K562 (cell line): ENCODE measurements at regions not wholly inside any gene's neighbourhood (a gene's known extent, or its start where the extent isn't known, plus 50 kb on each side); places are given as distances from the start of the nearest gene placed in this dataset.

Experiments
- ATF2 ChIP-seq: sonication (generic); formaldehyde crosslinking; IDR thresholded peaks from 2 replicates; pipeline ENCODE4 v1.8.1; 2022; ENCODE audit warnings: missing genetic modification reagents
- CBFA2T2 ChIP-seq: fragments of 450-650 bp; conservative IDR thresholded peaks from 2 replicates; pipeline ENCODE4 v1.6.1; 2017; ENCODE audit warnings: mild to moderate bottlenecking
- CTBP1 ChIP-seq: fragments of 450-650 bp; IDR thresholded peaks from 2 replicates; pipeline ENCODE4 v1.6.1; 2016; ENCODE audit warnings: borderline replicate concordance
- CUX1 ChIP-seq: fragments of 200-800 bp; sonication (Bioruptor generic); IDR thresholded peaks from 2 replicates; pipeline ENCODE4 v1.6.1; 2016; ENCODE audit warnings: missing genetic modification characterization, missing compliant biosample characterization
- DMBX1 ChIP-seq: fragments of 250-450 bp; sonication (Bioruptor Pico); IDR thresholded peaks from 2 replicates; pipeline ENCODE4 v1.8.0; 2022; ENCODE audit warnings: inconsistent platforms, mild to moderate bottlenecking, moderate library complexity, borderline replicate concordance
- ETS2 ChIP-seq: IDR thresholded peaks from 2 replicates; pipeline ENCODE4 v1.6.1; 2016; ENCODE audit warnings: borderline replicate concordance, missing genetic modification characterization, mild to moderate bottlenecking, moderate library complexity, missing compliant biosample characterization; ENCODE audit not compliant: poor library complexity, severe bottlenecking
- HBP1 ChIP-seq: fragments of 450-650 bp; formaldehyde crosslinking; IDR thresholded peaks from 2 replicates; pipeline ENCODE4 v1.4.0; 2022; ENCODE audit warnings: missing genetic modification characterization
- SOX6 ChIP-seq: fragments of 450-650 bp; IDR thresholded peaks from 2 replicates; pipeline ENCODE4 v1.6.1; 2014; ENCODE audit warnings: mild to moderate bottlenecking
- SREBF1 ChIP-seq: fragments of 150-350 bp; IDR thresholded peaks from 2 replicates; pipeline ENCODE4 v1.6.1; 2014; ENCODE audit warnings: antibody characterized with exemption, low read depth, low read length, borderline replicate concordance
- YY1 ChIP-seq, 3 experiments: IDR thresholded peaks; 2 replicates each; pipeline ENCODE4 v1.6.1; 2011; ENCODE audit warnings: low read length in 2 of 3, mild to moderate bottlenecking in 2 of 3, moderate library complexity in 2 of 3, borderline replicate concordance in 1 of 3, control low read depth in 1 of 3, low read depth in 1 of 3; ENCODE audit not compliant: insufficient read depth in 3 of 3, insufficient replicate concordance in 2 of 3, control insufficient read depth in 1 of 3, insufficient read length in 1 of 3; ENCODE audit errors: extremely low read depth in 1 of 3
- ZC3H11A ChIP-seq: IDR thresholded peaks from 2 replicates; pipeline ENCODE4 v1.6.1; 2012; ENCODE audit warnings: low read depth, low read length, improper control_type of control experiment
- ZNF445 ChIP-seq: fragments of 250-450 bp; sonication (Bioruptor Pico); IDR thresholded peaks from 2 replicates; pipeline ENCODE4 v1.4.0; 2020; ENCODE audit warnings: low read depth, mild to moderate bottlenecking, moderate library complexity

GRCh38 chr18:70380915-70381896, 92.4 kb downstream of the SOCS6 start (continued):
- 0 out of 2 replicates have a peak, but pooled peaks have one; percentile 26 for TF ChIP-seq SOX6
- no peak for TF ChIP-seq ETS2 (tag)
- TF ChIP-seq CTBP1 = peak; percentile 21; the same call in 1 of the 2 replicates
- TF ChIP-seq DMBX1 (CRISPR knock-in tag) = no peak
- TF ChIP-seq CUX1 (CRISPR knock-in tag) = no peak
- no peak for TF ChIP-seq HBP1 (CRISPR knock-in tag)
- TF ChIP-seq CBFA2T2 = no peak
- TF ChIP-seq ATF2 = no peak
- no peak for TF ChIP-seq ZC3H11A
- TF ChIP-seq YY1 (IDR thresholded peaks at IDR 0.05; ENCODE audit: borderline replicate concordance in 1 of 3, control insufficient read depth in 1 of 3, extremely low read depth in 1 of 3, insufficient read depth in 3 of 3, insufficient read length in 1 of 3, insufficient replicate concordance in 2 of 3, low read depth in 1 of 3, low read length in 2 of 3) = no peak
- TF ChIP-seq SREBF1 = no peak
- no peak for TF ChIP-seq ZNF445 (CRISPR knock-in tag)
